Panc1 (cell line): ENCODE measurements at regions not wholly inside any gene's neighbourhood (a gene's known extent, or its start where the extent isn't known, plus 50 kb on each side); places are given as distances from the start of the nearest gene placed in this dataset.

ENCODE experiments used
- ATAC-seq: fragments of 200-7000 bp; cut with Tn5 transposase; 2 replicates; pipeline ENCODE4 v1.9.1; 2020; ENCODE audit warnings: mild to moderate bottlenecking, moderate library complexity
- BruUV-seq: library from RNA; stranded (reverse); fragments of 400-500 nt; replicated peaks from 2 replicates; lab custom pipeline; 2021; lab: Mats Ljungman, UMichigan
- CTCF ChIA-PET: fragments of 300-600 bp; sonication (Branson Sonifier 250); formaldehyde crosslinking; loops from one replicate; lab custom pipeline; 2022; ENCODE audit warnings: antibody characterized with exemption; lab: Charles Lee
- POLR2A ChIA-PET: fragments of 300-600 bp; sonication (Branson Sonifier 250); formaldehyde crosslinking; loops from one replicate; lab custom pipeline; 2022; ENCODE audit warnings: antibody characterized with exemption; lab: Charles Lee
- DNase-seq: peaks from one replicate; pipeline ENCODE4 v3.0.0-alpha.2; 2010; ENCODE audit warnings: low read depth, low spot score
- H3K27ac ChIP-seq: 2 replicates; pipeline ENCODE4 v1.5.1; 2011; ENCODE audit warnings: mild to moderate bottlenecking, low read length, inconsistent platforms
- H3K27me3 ChIP-seq: fragments of 200-500 bp; sonication (Bioruptor generic); 2 replicates; pipeline ENCODE4 v1.6.0; 2014; ENCODE audit warnings: low read length, inconsistent platforms; ENCODE audit not compliant: control insufficient read depth, insufficient read depth
- H3K36me3 ChIP-seq: fragments of 200-500 bp; sonication (Bioruptor generic); 2 replicates; pipeline ENCODE4 v1.5.1; 2014; ENCODE audit warnings: inconsistent platforms, mild to moderate bottlenecking, low read length, moderate library complexity; ENCODE audit not compliant: control insufficient read depth, insufficient read depth
- H3K4me1 ChIP-seq: 2 replicates; pipeline ENCODE4 v1.5.1; 2011; ENCODE audit warnings: inconsistent platforms, mild to moderate bottlenecking, low read length, moderate library complexity; ENCODE audit not compliant: control insufficient read depth, insufficient read depth
- H3K4me3 ChIP-seq, 2 experiments: 2 replicates each; pipeline ENCODE4 v1.5.1; 2011 to 2012; ENCODE audit warnings: low read depth in 2 of 2, low read length in 2 of 2, mild to moderate bottlenecking in 2 of 2, inconsistent platforms in 1 of 2, moderate library complexity in 1 of 2
- H3K9me3 ChIP-seq: fragments of 200-500 bp; sonication (Bioruptor generic); 2 replicates; pipeline ENCODE4 v1.5.1; 2014; ENCODE audit warnings: low read depth, mild to moderate bottlenecking, inconsistent platforms, low read length, moderate library complexity; ENCODE audit not compliant: control insufficient read depth, insufficient read depth
- POLR2AphosphoS5 ChIP-seq: IDR thresholded peaks from 2 replicates; pipeline ENCODE4 v1.6.1; 2012; ENCODE audit warnings: mild to moderate bottlenecking, low read depth, low read length, moderate library complexity
- SIN3A ChIP-seq: IDR thresholded peaks from 2 replicates; pipeline ENCODE4 v1.6.1; 2012; ENCODE audit warnings: low read depth, mild to moderate bottlenecking, low read length, moderate library complexity, borderline replicate concordance; ENCODE audit not compliant: insufficient read depth
- TCF7L2 ChIP-seq: IDR thresholded peaks from 2 replicates; pipeline ENCODE4 v1.6.1; 2011; ENCODE audit warnings: mild to moderate bottlenecking, low read depth, low read length, inconsistent platforms
- in situ Hi-C: cut with HindIII; loops from 2 replicates; pipeline ENCODE4 v1.10.0; 2016; ENCODE audit warnings: low sequenced_read_pairs, low pct_unique_long_range_greater_than_20kb
- intact Hi-C: fragments of 100-400 bp; cut with micrococcal nuclease; formaldehyde crosslinking; loops from one replicate; pipeline ENCODE4 v1.10.0; 2022; ENCODE audit not compliant: unreplicated experiment
- TF ChIP-seq, protein P1 (sequence below): fragments of 450-650 bp; IDR thresholded peaks from 2 replicates; pipeline ENCODE4 v1.5.1; 2017; ENCODE audit warnings: mild to moderate bottlenecking
- TF ChIP-seq, protein P2 (sequence below), 2 experiments: IDR thresholded peaks; 2 replicates each; pipeline ENCODE4 v1.6.1; 2011 to 2012; ENCODE audit warnings: low read depth in 2 of 2, control low read depth in 1 of 2, low read length in 1 of 2, mild to moderate bottlenecking in 1 of 2, moderate library complexity in 1 of 2; ENCODE audit not compliant: insufficient read depth in 1 of 2

DNA sequence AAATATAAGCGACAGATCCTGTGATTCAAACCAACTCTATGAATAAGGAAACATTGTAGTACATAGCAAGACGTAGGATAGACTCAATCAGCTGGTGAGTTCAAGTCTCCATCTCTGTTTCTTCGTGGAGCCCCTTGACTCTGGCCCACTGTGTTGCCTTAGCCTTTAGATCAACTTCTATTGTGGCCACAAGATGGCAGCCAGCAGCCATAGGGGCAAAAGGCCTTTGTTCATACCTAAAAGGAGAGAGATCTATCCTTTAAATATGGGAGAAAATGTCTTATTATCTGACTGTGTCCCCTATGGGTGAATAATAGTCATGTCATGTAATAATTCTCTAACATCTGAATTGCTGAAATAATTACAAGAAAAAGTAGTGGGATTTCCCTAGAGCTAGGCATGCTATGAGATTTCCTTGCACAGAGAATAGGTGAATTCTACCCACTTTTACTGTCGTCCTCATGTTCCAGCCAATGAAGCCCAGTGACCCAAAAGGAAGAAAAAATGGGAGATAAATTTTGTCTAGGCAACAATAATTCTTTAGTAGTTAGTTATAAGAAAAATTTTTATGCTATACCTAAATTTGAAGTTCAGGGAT is 129.4 kb downstream of the PCDH20 start:
- Histone ChIP-seq H3K36me3 (no peaks in the 10 kb centered on the region), H3K4me3 (no peak overlapping the region), H3K4me1 (no peaks in the 10 kb centered on the region), H3K27me3 (no peaks in the 10 kb centered on the region), H3K9me3 (no peaks in the 10 kb centered on the region), H3K27ac (no peak overlapping the region)
- no TSS peak for BruUV-seq
- ATAC-seq (no peak), DNase-seq (no peak)
- ChIA-PET CTCF (interaction anchor here (0.6 kb wide), 1 partner anchor 270 kb away, joined by 4 read pairs; no protein-coding TSS in a partner anchor), POLR2A (no interaction called here)
- TF ChIP-seq SIN3A, result no peak
- TF ChIP-seq, protein P1, sequence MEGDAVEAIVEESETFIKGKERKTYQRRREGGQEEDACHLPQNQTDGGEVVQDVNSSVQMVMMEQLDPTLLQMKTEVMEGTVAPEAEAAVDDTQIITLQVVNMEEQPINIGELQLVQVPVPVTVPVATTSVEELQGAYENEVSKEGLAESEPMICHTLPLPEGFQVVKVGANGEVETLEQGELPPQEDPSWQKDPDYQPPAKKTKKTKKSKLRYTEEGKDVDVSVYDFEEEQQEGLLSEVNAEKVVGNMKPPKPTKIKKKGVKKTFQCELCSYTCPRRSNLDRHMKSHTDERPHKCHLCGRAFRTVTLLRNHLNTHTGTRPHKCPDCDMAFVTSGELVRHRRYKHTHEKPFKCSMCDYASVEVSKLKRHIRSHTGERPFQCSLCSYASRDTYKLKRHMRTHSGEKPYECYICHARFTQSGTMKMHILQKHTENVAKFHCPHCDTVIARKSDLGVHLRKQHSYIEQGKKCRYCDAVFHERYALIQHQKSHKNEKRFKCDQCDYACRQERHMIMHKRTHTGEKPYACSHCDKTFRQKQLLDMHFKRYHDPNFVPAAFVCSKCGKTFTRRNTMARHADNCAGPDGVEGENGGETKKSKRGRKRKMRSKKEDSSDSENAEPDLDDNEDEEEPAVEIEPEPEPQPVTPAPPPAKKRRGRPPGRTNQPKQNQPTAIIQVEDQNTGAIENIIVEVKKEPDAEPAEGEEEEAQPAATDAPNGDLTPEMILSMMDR, result peak; percentile 69
- intact Hi-C loops, result loop anchor here (5.0 kb wide), 2 partner anchors 126 to 666 kb away; no protein-coding TSS in a partner anchor
- in situ Hi-C loops, result no loop called here

DNA sequence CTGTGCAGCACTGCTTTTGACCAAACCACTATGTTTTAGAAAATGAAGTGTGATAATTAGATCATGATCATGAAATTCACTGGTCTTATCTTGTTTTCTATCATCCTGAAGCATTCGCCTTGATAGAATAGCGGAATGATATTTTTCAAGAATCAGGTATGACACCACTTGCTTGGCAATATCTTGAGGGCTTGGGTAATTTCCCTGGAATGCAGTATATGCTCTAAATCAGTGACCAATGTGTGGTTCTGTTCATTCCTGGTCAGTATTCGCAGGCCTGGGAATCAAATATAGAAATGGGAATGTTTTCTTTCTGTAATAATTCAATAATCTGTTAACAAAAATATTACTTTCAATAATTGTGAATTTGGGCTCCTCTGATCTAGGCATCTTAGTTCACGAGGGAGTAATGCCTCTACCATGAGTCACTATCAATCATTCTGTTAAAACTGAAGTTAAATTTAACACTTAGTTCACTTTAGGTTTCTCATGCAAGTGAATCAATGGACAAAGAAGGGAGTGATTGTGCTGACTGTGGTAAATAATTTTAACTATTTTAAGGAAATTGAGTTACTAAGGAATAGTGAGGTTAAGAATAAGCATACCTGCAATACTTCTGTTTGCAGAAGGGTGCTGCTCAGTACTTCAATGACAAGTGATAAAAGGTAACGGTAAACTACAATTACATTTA is 137.9 kb downstream of the PCDH20 start:
- no peaks in the 10 kb centered on the region for H3K27me3 ChIP-seq
- H3K4me3 ChIP-seq, result no peak overlapping the region
- intact Hi-C loops, result no loop called here
- in situ Hi-C loops, result no loop called here
- no peaks in the 10 kb centered on the region for H3K4me1 ChIP-seq
- ChIA-PET CTCF (no interaction called here), POLR2A (no interaction called here)
- BruUV-seq, result no TSS peak
- H3K9me3 ChIP-seq, result no peaks in the 10 kb centered on the region
- TF ChIP-seq, protein P2, sequence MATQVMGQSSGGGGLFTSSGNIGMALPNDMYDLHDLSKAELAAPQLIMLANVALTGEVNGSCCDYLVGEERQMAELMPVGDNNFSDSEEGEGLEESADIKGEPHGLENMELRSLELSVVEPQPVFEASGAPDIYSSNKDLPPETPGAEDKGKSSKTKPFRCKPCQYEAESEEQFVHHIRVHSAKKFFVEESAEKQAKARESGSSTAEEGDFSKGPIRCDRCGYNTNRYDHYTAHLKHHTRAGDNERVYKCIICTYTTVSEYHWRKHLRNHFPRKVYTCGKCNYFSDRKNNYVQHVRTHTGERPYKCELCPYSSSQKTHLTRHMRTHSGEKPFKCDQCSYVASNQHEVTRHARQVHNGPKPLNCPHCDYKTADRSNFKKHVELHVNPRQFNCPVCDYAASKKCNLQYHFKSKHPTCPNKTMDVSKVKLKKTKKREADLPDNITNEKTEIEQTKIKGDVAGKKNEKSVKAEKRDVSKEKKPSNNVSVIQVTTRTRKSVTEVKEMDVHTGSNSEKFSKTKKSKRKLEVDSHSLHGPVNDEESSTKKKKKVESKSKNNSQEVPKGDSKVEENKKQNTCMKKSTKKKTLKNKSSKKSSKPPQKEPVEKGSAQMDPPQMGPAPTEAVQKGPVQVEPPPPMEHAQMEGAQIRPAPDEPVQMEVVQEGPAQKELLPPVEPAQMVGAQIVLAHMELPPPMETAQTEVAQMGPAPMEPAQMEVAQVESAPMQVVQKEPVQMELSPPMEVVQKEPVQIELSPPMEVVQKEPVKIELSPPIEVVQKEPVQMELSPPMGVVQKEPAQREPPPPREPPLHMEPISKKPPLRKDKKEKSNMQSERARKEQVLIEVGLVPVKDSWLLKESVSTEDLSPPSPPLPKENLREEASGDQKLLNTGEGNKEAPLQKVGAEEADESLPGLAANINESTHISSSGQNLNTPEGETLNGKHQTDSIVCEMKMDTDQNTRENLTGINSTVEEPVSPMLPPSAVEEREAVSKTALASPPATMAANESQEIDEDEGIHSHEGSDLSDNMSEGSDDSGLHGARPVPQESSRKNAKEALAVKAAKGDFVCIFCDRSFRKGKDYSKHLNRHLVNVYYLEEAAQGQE (IDR thresholded peaks at IDR 0.05; ENCODE audit: insufficient read depth in 1 of 2, low read depth in 2 of 2, low read length in 1 of 2), result no peak
- TF ChIP-seq POLR2AphosphoS5 (no peak), SIN3A (no peak), TCF7L2 (no peak)
- TF ChIP-seq, protein P1, result no peak
- no peak for DNase-seq
- H3K27ac ChIP-seq, result no peak overlapping the region
- no peak for ATAC-seq
- H3K36me3 ChIP-seq, result no peaks in the 10 kb centered on the region
